ACC112 (cell line): ENCODE measurements at regions not wholly inside any gene's neighbourhood (a gene's known extent, or its start where the extent isn't known, plus 50 kb on each side); places are given as distances from the start of the nearest gene placed in this dataset.

ENCODE experiments used
- H2AFZ ChIP-seq: fragments of 200-600 bp; sonication (generic); one replicate; pipeline ENCODE4 v1.6.0; 2017; ENCODE audit warnings: antibody characterized with exemption, low read length; ENCODE audit not compliant: unreplicated experiment
- H3K27ac ChIP-seq: fragments of 200-600 bp; sonication (generic); 2 replicates; pipeline ENCODE4 v1.5.1; 2014; ENCODE audit warnings: low read depth, mild to moderate bottlenecking, antibody characterized with exemption, low read length, moderate library complexity
- H3K27me3 ChIP-seq: fragments of 200-600 bp; sonication (generic); 2 replicates; pipeline ENCODE4 v1.6.1; 2014; ENCODE audit warnings: mild to moderate bottlenecking, antibody characterized with exemption, low read length, moderate library complexity, mixed read lengths; ENCODE audit not compliant: insufficient read depth
- H3K36me3 ChIP-seq: fragments of 200-600 bp; sonication (generic); 2 replicates; pipeline ENCODE4 v1.6.1; 2016; ENCODE audit warnings: mild to moderate bottlenecking, antibody characterized with exemption, low read length, moderate library complexity, mixed read lengths; ENCODE audit not compliant: insufficient read depth
- H3K4me1 ChIP-seq: fragments of 200-600 bp; sonication (generic); one replicate; pipeline ENCODE4 v1.6.1; 2016; ENCODE audit warnings: low read length, mixed read lengths; ENCODE audit not compliant: insufficient read depth, unreplicated experiment, control insufficient read depth
- H3K4me3 ChIP-seq: fragments of 200-600 bp; sonication (generic); 2 replicates; pipeline ENCODE4 v1.5.1; 2014; ENCODE audit warnings: mild to moderate bottlenecking, low read depth, low read length
- H3K79me2 ChIP-seq: fragments of 200-600 bp; sonication (generic); one replicate; pipeline ENCODE4 v1.6.0; 2016; ENCODE audit warnings: low read length; ENCODE audit not compliant: control insufficient read depth, unreplicated experiment, insufficient read depth

DNA sequence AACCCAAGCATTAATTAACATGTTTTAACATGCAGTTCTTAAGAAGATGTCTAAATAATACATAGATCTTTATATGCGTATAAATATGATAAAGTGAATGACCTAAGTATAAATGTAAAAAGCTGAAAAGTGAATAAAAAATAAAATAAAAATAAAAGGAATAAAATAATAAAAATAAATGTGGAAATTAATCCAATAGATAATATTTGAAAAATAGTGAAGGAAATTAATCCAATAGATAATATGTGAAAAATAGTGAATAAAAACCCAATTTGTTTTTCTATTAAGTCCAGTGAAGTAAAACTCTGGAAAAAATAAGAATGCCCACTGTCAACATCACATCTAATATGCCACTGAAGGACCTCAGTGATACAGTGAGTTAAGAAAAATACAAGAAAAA is 180.6 kb upstream of the SLC27A6 start:
- Histone ChIP-seq H3K4me3 (no peak overlapping the region), H2AFZ (no peak overlapping the region)

DNA sequence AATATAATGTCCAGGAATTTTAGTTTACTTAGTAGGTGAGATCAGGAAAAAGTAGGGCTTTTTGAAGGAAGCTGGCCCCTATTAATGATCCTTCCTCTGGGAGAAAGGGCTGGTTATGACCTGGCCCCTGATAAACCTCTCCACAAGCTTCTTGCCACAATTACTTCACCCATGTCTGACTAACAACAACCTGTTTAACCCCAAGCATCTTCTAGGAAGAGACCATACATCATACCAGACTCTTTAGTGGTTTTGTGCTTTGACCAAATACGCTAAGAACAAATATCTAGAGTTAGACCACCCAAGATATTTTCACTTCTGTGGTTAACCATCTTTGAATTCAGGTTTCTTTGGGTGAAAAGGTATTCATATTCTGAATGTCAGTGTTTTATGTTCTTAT is 174.0 kb upstream of the SLC27A6 start:
- H3K27ac ChIP-seq = no peak overlapping the region
- no peaks in the 10 kb centered on the region for H3K27me3 ChIP-seq
- H3K36me3 ChIP-seq = no peaks in the 10 kb centered on the region
- no peak overlapping the region for H3K4me3 ChIP-seq
- H3K79me2 ChIP-seq = no peaks in the 10 kb centered on the region
- H2AFZ ChIP-seq = no peak overlapping the region
- no peaks in the 10 kb centered on the region for H3K4me1 ChIP-seq

More for the DNA sequence above, 180.6 kb upstream of the SLC27A6 start:
- peaks cover 13% of the 10 kb centered on the region for H3K4me1 ChIP-seq
- no peaks in the 10 kb centered on the region for H3K79me2 ChIP-seq
- H3K36me3 ChIP-seq = no peaks in the 10 kb centered on the region
- H3K27ac ChIP-seq = no peak overlapping the region
- H3K27me3 ChIP-seq = no peaks in the 10 kb centered on the region

DNA sequence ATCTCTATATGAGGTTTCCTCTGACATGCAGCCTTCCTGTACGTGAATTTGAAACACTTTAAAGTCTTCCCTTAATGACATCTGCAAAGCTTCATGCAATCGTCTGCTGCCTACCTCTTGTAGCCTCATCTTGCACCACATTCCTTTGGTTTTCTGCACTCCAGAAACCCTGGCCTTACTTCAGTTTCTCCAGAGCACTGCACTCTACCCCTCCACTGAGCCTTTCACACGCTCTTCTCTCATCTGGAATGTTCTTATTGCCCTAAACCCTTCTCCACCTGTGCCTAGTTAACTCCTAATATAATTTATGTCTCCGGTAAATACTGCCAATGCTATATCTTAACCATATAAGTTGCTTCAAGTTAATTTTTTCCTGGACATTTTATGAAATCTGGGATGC is 168.8 kb upstream of the SLC27A6 start:
- Histone ChIP-seq H3K4me1 (no peaks in the 10 kb centered on the region), H3K36me3 (no peaks in the 10 kb centered on the region), H3K79me2 (no peaks in the 10 kb centered on the region), H3K4me3 (no peak overlapping the region), H3K27ac (no peak overlapping the region), H2AFZ (no peak overlapping the region), H3K27me3 (no peaks in the 10 kb centered on the region)

DNA sequence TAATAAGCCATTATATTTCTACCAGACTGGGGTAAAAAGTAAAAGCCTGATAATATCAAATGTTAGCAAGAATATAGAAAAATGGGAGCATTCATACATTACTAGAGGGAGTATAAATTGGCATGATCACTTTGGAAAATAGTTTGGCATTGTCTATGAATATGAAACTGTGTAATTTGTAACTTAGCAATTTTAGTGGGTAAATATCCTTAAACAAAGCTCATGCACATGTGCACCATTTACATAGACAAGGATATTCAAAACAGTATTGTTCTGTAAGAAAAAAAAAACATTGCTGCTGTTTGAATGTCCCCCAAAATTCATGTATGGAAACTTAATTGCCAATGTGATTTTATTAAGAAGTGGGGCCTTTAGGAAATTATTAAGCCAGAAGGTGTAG is 166.4 kb upstream of the SLC27A6 start:
- H3K27me3 ChIP-seq = no peaks in the 10 kb centered on the region
- H3K79me2 ChIP-seq = no peaks in the 10 kb centered on the region
- H3K4me1 ChIP-seq = no peaks in the 10 kb centered on the region
- no peak overlapping the region for H3K4me3 ChIP-seq
- H3K27ac ChIP-seq = no peak overlapping the region
- no peak overlapping the region for H2AFZ ChIP-seq
- H3K36me3 ChIP-seq = no peaks in the 10 kb centered on the region

DNA sequence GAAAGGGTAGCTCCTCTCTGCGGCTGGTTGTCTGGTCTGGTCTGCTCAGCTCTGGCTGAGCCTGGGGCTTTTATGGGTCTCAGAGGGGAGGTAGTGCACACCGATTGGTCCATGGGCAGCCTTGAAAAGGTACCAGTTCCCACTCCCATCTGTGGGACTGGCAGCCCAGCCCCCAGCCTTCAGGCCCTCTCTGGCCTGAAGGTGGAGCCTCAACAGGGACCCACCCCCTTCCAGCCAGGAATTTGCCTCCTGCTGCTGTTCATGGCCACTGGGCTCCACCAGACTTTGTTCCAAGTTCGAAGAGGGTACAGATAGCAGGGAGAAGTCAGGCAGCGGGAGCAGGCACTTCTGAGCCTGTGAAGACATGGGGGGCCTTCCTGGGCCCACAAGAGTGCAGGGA is 165.3 kb upstream of the SLC27A6 start:
- Histone ChIP-seq H3K27ac (no peak overlapping the region), H2AFZ (no peak overlapping the region), H3K27me3 (no peaks in the 10 kb centered on the region), H3K36me3 (no peaks in the 10 kb centered on the region), H3K4me1 (no peaks in the 10 kb centered on the region), H3K79me2 (no peaks in the 10 kb centered on the region), H3K4me3 (no peak overlapping the region)

GRCh38 chr5:128800377-128800776 is 164.9 kb upstream of the SLC27A6 start:
- Histone ChIP-seq H3K27me3 (no peaks in the 10 kb centered on the region), H3K4me3 (no peak overlapping the region), H2AFZ (no peak overlapping the region), H3K4me1 (no peaks in the 10 kb centered on the region), H3K79me2 (no peaks in the 10 kb centered on the region), H3K36me3 (no peaks in the 10 kb centered on the region), H3K27ac (no peak overlapping the region)

DNA sequence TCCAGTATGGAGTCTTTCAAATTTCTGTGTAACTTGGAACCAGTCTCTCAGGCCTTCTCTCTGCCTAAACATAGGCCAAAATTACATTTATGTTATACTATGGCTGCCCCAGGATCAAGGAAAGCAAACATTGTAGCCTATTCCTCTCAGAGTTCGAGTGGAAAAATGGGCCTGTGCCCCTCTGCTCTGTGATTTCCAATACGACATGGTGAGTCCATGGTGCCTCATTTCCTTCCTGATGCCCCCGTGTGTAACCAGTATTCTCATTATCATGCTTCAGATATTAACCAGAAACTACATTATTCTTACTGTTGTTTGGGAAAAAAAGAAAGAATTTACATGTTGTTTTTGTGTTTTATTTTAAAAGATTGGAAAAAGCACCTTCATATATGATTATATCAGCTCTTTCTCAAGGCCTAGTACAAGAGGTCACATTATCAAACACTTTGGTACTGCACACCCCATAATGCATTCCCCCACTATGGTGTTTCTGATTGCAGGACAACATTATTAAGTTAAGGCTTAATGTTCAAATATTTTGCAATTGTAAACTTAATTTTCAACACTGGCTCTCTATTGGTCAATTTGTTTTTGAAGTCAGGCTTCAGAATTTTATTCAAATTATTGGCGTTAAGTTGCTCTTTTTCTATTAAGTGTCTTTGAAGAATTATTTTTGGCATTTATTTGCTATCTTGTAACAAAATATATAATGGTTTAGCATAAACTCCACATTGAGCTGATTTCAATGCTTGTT is 151.8 kb upstream of the SLC27A6 start:
- no peaks in the 10 kb centered on the region for H3K79me2 ChIP-seq
- H2AFZ ChIP-seq = no peak overlapping the region
- no peaks in the 10 kb centered on the region for H3K4me1 ChIP-seq
- no peaks in the 10 kb centered on the region for H3K27me3 ChIP-seq
- H3K27ac ChIP-seq = no peak overlapping the region
- H3K4me3 ChIP-seq = no peak overlapping the region
- H3K36me3 ChIP-seq = no peaks in the 10 kb centered on the region

GRCh38 chr5:128815201-128815600 is 150.1 kb upstream of the SLC27A6 start:
- Histone ChIP-seq H3K79me2 (no peaks in the 10 kb centered on the region), H3K4me1 (no peaks in the 10 kb centered on the region), H3K27me3 (no peaks in the 10 kb centered on the region), H3K4me3 (no peak overlapping the region), H2AFZ (no peak overlapping the region), H3K27ac (no peak overlapping the region), H3K36me3 (no peaks in the 10 kb centered on the region)

- Histone ChIP-seq H3K4me3 (no peak overlapping the region), H3K27me3 (no peaks in the 10 kb centered on the region), H3K27ac (peak overlapping the region; percentile 13), H3K79me2 (no peaks in the 10 kb centered on the region), H3K4me1 (no peaks in the 10 kb centered on the region), H3K36me3 (no peaks in the 10 kb centered on the region), H2AFZ (no peak overlapping the region)
Observed at GRCh38 chr5:128825826-128826225, 139.5 kb upstream of the SLC27A6 start.

GRCh38 chr5:128826275-128826674 is 139.0 kb upstream of the SLC27A6 start:
- H2AFZ ChIP-seq = no peak overlapping the region
- H3K36me3 ChIP-seq = no peaks in the 10 kb centered on the region
- H3K27me3 ChIP-seq = no peaks in the 10 kb centered on the region
- no peaks in the 10 kb centered on the region for H3K79me2 ChIP-seq
- no peaks in the 10 kb centered on the region for H3K4me1 ChIP-seq
- H3K27ac ChIP-seq = peak overlapping the region; percentile 13
- H3K4me3 ChIP-seq = no peak overlapping the region

- Histone ChIP-seq H3K27me3 (no peaks in the 10 kb centered on the region), H3K36me3 (no peaks in the 10 kb centered on the region), H2AFZ (no peak overlapping the region), H3K4me1 (no peaks in the 10 kb centered on the region), H3K79me2 (no peaks in the 10 kb centered on the region), H3K4me3 (no peak overlapping the region), H3K27ac (no peak overlapping the region)
Observed at GRCh38 chr5:128836571-128836970, 128.7 kb upstream of the SLC27A6 start.
